Ishikawa (cell line): ENCODE measurements at regions not wholly inside any gene's neighbourhood (a gene's known extent, or its start where the extent isn't known, plus 50 kb on each side); places are given as distances from the start of the nearest gene placed in this dataset.

Experiments used
- CEBPB ChIP-seq: IDR thresholded peaks from 2 replicates; pipeline ENCODE4 v1.6.1; 2012
- EP300 ChIP-seq: IDR thresholded peaks from 2 replicates; pipeline ENCODE4 v1.6.1; 2012; ENCODE audit warnings: borderline replicate concordance
- FOXM1 ChIP-seq: IDR thresholded peaks from 2 replicates; pipeline ENCODE4 v1.6.1; 2012; ENCODE audit warnings: low read depth, borderline replicate concordance
- RAD21 ChIP-seq: IDR thresholded peaks from 2 replicates; pipeline ENCODE4 v1.6.1; 2012; ENCODE audit warnings: low read depth
- TAF1 ChIP-seq: IDR thresholded peaks from 2 replicates; pipeline ENCODE4 v1.6.1; 2012; ENCODE audit warnings: low read depth, mild to moderate bottlenecking
- TCF12 ChIP-seq: IDR thresholded peaks from 2 replicates; pipeline ENCODE4 v1.6.1; 2012; ENCODE audit warnings: low read depth
- TEAD4 ChIP-seq: IDR thresholded peaks from 2 replicates; pipeline ENCODE4 v1.6.1; 2012
- YY1 ChIP-seq: IDR thresholded peaks from 2 replicates; pipeline ENCODE4 v1.6.1; 2012; ENCODE audit warnings: low read depth
- ZBTB7A ChIP-seq: IDR thresholded peaks from 2 replicates; pipeline ENCODE4 v1.6.1; 2012; ENCODE audit warnings: low read depth
- TF ChIP-seq, protein P1 (sequence below): IDR thresholded peaks from 2 replicates; pipeline ENCODE4 v1.6.1; 2012
- TF ChIP-seq, protein P2 (sequence below): IDR thresholded peaks from 2 replicates; pipeline ENCODE4 v1.6.1; 2012

DNA sequence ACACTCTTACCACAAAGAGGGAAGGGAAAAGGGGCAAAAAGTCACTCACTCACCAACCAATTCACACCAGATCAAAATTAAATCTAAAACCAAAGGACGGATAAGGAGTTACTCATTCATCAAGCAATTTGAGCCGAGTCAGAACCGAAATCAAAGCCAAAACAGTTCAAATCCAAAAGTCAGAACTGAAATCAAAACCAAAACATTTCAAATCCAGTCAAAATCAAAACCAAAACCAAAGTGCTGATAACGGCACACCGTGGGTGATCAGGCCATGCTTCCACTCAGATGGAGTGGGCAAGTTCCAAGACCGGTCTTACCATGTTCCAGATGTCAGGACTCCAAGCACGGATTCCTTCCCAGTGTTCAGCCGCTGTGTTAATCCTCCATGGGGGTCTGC lies 139.5 kb downstream of the SLC38A6 start:
- TF ChIP-seq FOXM1 (no peak), YY1 (no peak), EP300 (no peak), RAD21 (no peak), TEAD4 (no peak), TCF12 (no peak), CEBPB (no peak), TAF1 (no peak), ZBTB7A (no peak)
- TF ChIP-seq, protein P1, sequence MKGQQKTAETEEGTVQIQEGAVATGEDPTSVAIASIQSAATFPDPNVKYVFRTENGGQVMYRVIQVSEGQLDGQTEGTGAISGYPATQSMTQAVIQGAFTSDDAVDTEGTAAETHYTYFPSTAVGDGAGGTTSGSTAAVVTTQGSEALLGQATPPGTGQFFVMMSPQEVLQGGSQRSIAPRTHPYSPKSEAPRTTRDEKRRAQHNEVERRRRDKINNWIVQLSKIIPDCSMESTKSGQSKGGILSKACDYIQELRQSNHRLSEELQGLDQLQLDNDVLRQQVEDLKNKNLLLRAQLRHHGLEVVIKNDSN, result no peak
- TF ChIP-seq, protein P2, sequence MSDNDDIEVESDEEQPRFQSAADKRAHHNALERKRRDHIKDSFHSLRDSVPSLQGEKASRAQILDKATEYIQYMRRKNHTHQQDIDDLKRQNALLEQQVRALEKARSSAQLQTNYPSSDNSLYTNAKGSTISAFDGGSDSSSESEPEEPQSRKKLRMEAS, result no peak
